T-cell (primary cell): ENCODE measurements at regions not wholly inside any gene's neighbourhood (a gene's known extent, or its start where the extent isn't known, plus 50 kb on each side); places are given as distances from the start of the nearest gene placed in this dataset.
"Not testable (repeated sequence)": the region's sequence is repeated elsewhere in the genome, so short reads cannot be mapped to it uniquely, and the experiment has no call there.

Source experiments
- ATAC-seq, 4 experiments: fragments of 200-7000 bp in 3 of 4; fragments of 150-1000 bp in 1 of 4; cut with Tn5 transposase; replicated peaks in 1 of 4; 1 replicate in 3 of 4; 2 replicates in 1 of 4; pipeline ENCODE4 v1.10.0; 2021; ENCODE audit warnings: moderate library complexity in 3 of 4, mild to moderate bottlenecking in 2 of 4, moderate number of reproducible peaks in 1 of 4
- CTCF ChIA-PET, 2 donors: fragments of 300-600 bp; sonication (Branson Sonifier 250); formaldehyde crosslinking; loops; one replicate each; lab custom pipeline; 2022; ENCODE audit warnings: antibody characterized with exemption in 2 of 2; lab: Charles Lee
- POLR2A ChIA-PET, 2 donors: fragments of 300-600 bp; sonication (Branson Sonifier 250); formaldehyde crosslinking; loops; one replicate each; lab custom pipeline; 2022; ENCODE audit warnings: antibody characterized with exemption in 2 of 2; lab: Charles Lee
- DNase-seq, 35 experiments: peaks; one replicate each; pipeline versions ENCODE4 v3.0.0 to v3.0.0-alpha.2; 2013 to 2023
- H3K27ac ChIP-seq: one replicate; pipeline ENCODE4 v1.5.1; 2013; ENCODE audit warnings: low read length
- H3K27me3 ChIP-seq, 2 experiments: replicated peaks in 1 of 2; 1 replicate in 1 of 2; 2 replicates in 1 of 2; pipeline versions ENCODE4 v1.6.1 to v1.7.0; 2013; ENCODE audit warnings: low read length in 1 of 2, mixed read lengths in 1 of 2; ENCODE audit not compliant: control insufficient read depth in 2 of 2, insufficient read depth in 2 of 2; ENCODE audit errors: extremely low read depth in 1 of 2
- H3K36me3 ChIP-seq, 2 donors: 1 replicate in 1 of 2; 2 replicates in 1 of 2; pipeline versions ENCODE4 v1.6.1 to v1.7.0; 2013; ENCODE audit warnings: low read length in 1 of 2; ENCODE audit not compliant: control insufficient read depth in 2 of 2, insufficient read depth in 1 of 2; ENCODE audit errors: extremely low read depth in 1 of 2
- H3K4me1 ChIP-seq, 2 experiments: 1 replicate in 1 of 2; 2 replicates in 1 of 2; pipeline versions ENCODE4 v1.6.1 to v1.7.0; 2013; ENCODE audit warnings: low read length in 2 of 2, mixed read lengths in 1 of 2; ENCODE audit not compliant: insufficient read depth in 2 of 2, control insufficient read depth in 1 of 2; ENCODE audit errors: extremely low read depth in 1 of 2
- H3K4me3 ChIP-seq, 2 donors: 1 replicate in 1 of 2; 2 replicates in 1 of 2; pipeline versions ENCODE4 v1.5.1 to v1.7.0; 2013; ENCODE audit warnings: mild to moderate bottlenecking in 2 of 2, low read length in 1 of 2, moderate library complexity in 1 of 2; ENCODE audit not compliant: control insufficient read depth in 1 of 2; ENCODE audit errors: extremely low read depth in 1 of 2
- H3K9me3 ChIP-seq: 2 replicates; pipeline ENCODE4 v1.7.0; 2013
- H3K27ac Mint-ChIP-seq, 2 donors: one replicate each; pipeline ENCODE4 v1.8.0; 2020 to 2021; ENCODE audit warnings: mild to moderate bottlenecking in 2 of 2, mixed read lengths in 2 of 2
- H3K27me3 Mint-ChIP-seq, 2 donors: one replicate each; pipeline ENCODE4 v1.8.0; 2021 to 2022; ENCODE audit warnings: mixed read lengths in 2 of 2
- H3K36me3 Mint-ChIP-seq: one replicate; pipeline ENCODE4 v1.8.0; 2021; ENCODE audit warnings: mixed read lengths
- H3K4me1 Mint-ChIP-seq, 3 donors: one replicate each; pipeline ENCODE4 v1.8.0; 2020 to 2022; ENCODE audit warnings: mixed read lengths in 3 of 3, mild to moderate bottlenecking in 1 of 3
- H3K4me3 Mint-ChIP-seq, 3 donors: one replicate each; pipeline ENCODE4 v1.8.0; 2020 to 2022; ENCODE audit warnings: mild to moderate bottlenecking in 3 of 3, mixed read lengths in 3 of 3, moderate library complexity in 3 of 3
- H3K9me3 Mint-ChIP-seq, 3 donors: one replicate each; pipeline ENCODE4 v1.8.0; 2020 to 2022; ENCODE audit warnings: mixed read lengths in 3 of 3
- WGBS: methylation state at CpG from one replicate; pipeline ENCODE4 v1.1.5; 2013; ENCODE audit warnings: missing lambda C conversion rate; ENCODE audit not compliant: insufficient coverage; 5-methylcytosine and 5-hydroxymethylcytosine counted together

DNA sequence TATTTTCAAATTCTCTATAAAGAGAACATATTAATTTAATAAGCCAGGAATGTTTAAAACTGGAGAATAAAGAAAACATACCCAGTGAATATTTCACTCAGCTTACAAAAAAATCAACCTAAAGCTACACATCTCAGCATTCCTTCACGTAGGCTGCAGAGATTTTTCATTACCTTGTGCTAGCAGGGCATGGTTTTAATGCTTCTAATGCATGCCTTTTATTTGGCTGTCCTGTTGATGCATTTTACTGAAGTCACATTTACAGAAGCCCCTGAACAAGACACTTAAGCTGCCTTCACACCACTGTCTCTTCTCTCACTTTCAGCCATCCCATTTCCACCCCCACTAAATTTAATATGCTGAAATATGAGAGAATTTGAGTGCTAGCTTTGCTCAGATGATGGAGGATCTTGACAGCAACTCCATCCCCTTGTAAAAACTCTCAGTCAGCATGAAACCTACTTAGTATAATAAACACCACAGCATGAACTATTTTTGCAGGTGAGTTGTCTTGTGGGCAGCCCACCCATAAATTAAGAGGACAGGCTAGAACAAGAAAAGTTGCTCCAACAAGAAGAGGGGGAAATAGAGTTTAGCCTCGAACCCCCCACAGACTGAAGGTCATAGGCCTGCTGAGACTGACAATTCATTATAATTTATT is 159.4 kb downstream of the SIM1 start:
- Histone ChIP-seq H3K9me3 (no peaks in the 10 kb centered on the region), H3K27me3 (no peaks in the 10 kb centered on the region), H3K27ac (no peak overlapping the region), H3K4me1 (no peaks in the 10 kb centered on the region), H3K4me3 (no peak overlapping the region), H3K36me3 (no peaks in the 10 kb centered on the region)
- H3K27me3 Mint-ChIP-seq, result no peaks in the 10 kb centered on the region
- DNase-seq (no peak), ATAC-seq (no peak)
- ChIA-PET CTCF (interaction anchor here in 1 of 2 donors (0.7 kb wide), 1 partner anchor 90 kb away, joined by 4 read pairs; no protein-coding TSS in a partner anchor), POLR2A (no interaction called here)
- H3K4me3 Mint-ChIP-seq, result no peak overlapping the region
- no peaks in the 10 kb centered on the region for H3K4me1 Mint-ChIP-seq
- H3K27ac Mint-ChIP-seq, result no peak overlapping the region
- H3K36me3 Mint-ChIP-seq, result no peaks in the 10 kb centered on the region
- peaks cover 0 to 3% (median 0%) of the 10 kb centered on the region in 3 donors for H3K9me3 Mint-ChIP-seq
- whole genome bisulfite sequencing, result 83% methylated on average over 1 of the region's 2 CpGs

DNA sequence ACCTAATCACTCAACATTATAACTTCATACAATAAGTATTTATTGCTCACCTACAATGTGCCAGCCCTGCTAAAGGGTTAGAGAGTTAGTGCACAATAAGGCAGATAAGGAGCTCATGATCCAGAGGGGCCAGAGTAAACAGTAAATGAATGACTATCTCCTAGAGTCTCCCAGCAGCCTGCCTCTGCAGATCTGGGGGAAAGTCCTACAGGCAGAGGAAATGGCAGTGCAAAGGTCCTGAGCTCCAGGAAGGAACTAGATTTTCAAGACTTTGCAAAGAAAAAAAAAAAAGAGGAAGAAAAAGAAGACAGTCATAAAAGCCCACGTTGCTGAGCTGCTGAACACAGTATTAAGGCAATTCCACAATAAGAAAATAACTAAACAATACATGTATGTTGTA is 160.1 kb downstream of the SIM1 start:
- no CpG with 5 or more reads among the region's 1 CpG for WGBS
- Mint-ChIP-seq H3K27me3 (no peaks in the 10 kb centered on the region), H3K4me1 (no peaks in the 10 kb centered on the region)

DNA sequence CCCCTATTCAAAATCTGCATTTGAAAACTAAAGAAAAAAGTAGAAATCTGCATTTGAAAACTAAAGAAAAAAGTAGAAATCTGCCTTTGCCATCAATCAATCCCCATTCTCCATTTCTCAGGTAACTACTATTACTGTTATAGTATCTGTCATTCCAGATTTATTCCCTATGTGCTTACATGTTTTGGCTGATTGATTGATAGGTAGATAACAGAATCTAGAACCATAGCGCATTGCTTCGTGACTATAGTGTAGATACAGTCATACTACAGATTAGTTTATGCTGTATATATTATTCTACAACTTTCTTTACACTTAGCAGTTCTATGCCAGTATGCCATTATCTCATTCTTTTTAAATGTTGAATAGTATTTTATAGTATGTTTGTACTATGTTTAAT is 163.0 kb downstream of the SIM1 start:
- H3K4me3 Mint-ChIP-seq, result no peak overlapping the region

More for the DNA sequence above, 160.1 kb downstream of the SIM1 start:
- ChIA-PET POLR2A (no interaction called here), CTCF (interaction anchor here in 1 of 2 donors (0.7 kb wide), 1 partner anchor 91 kb away, joined by 4 read pairs; no protein-coding TSS in a partner anchor)
- ATAC-seq, result no peak
- Histone ChIP-seq H3K4me3 (no peak overlapping the region), H3K9me3 (no peaks in the 10 kb centered on the region), H3K36me3 (no peaks in the 10 kb centered on the region), H3K27ac (no peak overlapping the region), H3K27me3 (no peaks in the 10 kb centered on the region), H3K4me1 (no peaks in the 10 kb centered on the region)
- peaks cover 0 to 3% (median 0%) of the 10 kb centered on the region in 3 donors for H3K9me3 Mint-ChIP-seq
- no peak overlapping the region for H3K27ac Mint-ChIP-seq
- DNase-seq, result no peak
- no peak overlapping the region for H3K4me3 Mint-ChIP-seq
- no peaks in the 10 kb centered on the region for H3K36me3 Mint-ChIP-seq

DNA sequence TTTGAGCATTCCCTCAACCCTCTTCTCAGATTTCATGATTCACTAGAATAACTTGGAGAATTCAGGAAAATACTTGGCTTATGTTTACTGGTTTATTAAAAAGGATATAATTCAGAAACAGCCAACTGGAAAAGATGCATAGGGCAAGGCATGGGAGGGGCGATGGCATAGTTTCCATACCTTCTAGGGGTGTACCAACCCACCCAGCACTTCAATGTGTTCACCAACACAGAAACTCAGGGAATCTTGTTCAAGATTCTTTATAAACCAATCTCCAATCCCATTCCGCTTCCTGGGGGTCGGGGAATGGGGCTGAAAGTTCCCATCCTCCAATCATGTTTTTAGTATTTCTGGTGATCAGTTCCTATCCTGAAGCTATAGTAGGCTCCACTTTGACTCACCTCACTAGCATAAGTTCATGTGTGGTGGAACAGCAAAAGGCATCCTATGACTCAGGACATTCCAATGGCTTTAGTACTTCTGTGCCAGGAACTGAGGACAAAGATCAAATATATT is 164.4 kb downstream of the SIM1 start:
- no peaks in the 10 kb centered on the region for H3K9me3 ChIP-seq
- DNase-seq (no peak), ATAC-seq (no peak)
- Mint-ChIP-seq H3K27ac (no peak overlapping the region), H3K36me3 (no peaks in the 10 kb centered on the region), H3K9me3 (no peaks in the 10 kb centered on the region), H3K4me1 (no peaks in the 10 kb centered on the region), H3K4me3 (no peak overlapping the region), H3K27me3 (peaks cover 0 to 1% of the 10 kb centered on the region in 2 donors)
- no CpG with 5 or more reads among the region's 3 CpGs for WGBS
- H3K36me3 ChIP-seq, result no peaks in the 10 kb centered on the region
- no peak overlapping the region for H3K27ac ChIP-seq
- CTCF ChIA-PET, result no interaction called here
- POLR2A ChIA-PET, result no interaction called here
- H3K4me1 ChIP-seq, result no peaks in the 10 kb centered on the region
- no peak overlapping the region for H3K4me3 ChIP-seq
- H3K27me3 ChIP-seq, result no peaks in the 10 kb centered on the region

More for the DNA sequence above, 163.0 kb downstream of the SIM1 start:
- ChIA-PET POLR2A (no interaction called here), CTCF (no interaction called here)
- Mint-ChIP-seq H3K4me1 (no peaks in the 10 kb centered on the region), H3K27ac (no peak overlapping the region), H3K27me3 (no peaks in the 10 kb centered on the region), H3K36me3 (no peaks in the 10 kb centered on the region), H3K9me3 (no peaks in the 10 kb centered on the region)
- Histone ChIP-seq H3K9me3 (no peaks in the 10 kb centered on the region), H3K4me1 (no peaks in the 10 kb centered on the region), H3K4me3 (no peak overlapping the region), H3K27me3 (no peaks in the 10 kb centered on the region), H3K27ac (no peak overlapping the region), H3K36me3 (no peaks in the 10 kb centered on the region)
- ATAC-seq, result no peak
- no peak for DNase-seq
- no CpG with 5 or more reads among the region's 2 CpGs for WGBS

DNA sequence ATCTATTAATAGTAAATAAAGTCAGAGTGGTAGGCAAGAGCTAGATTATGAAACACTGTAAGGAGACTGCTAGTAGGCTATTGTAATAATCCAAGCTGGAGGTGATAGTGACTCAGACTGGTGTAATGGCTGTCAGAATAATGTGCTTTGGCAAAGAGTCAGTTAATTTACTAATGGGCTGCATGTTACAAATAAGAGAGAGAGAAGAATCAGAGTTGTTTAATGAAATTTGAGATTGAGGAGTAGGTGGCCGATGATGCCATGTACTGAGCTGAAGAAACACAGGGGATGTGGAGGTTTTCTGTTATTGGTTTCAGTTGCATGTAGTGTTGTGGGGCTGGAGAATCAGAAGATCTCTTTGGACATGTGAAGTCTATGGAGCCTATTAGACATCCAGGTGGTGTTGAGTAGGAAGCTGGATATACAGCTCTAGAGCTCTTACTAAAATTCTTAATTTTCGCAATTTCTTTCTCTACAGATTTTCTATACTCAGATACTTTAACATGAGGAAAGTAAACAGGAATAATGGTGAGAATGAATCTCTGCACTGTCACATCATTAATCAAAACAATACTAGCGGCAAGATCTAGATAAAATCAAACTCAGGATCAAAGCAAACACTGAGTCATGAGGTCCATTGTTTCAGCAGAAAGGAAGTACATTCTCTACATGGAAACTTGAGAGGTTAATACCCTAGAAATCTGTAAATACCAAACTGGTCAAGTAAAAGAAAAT is 167.7 kb downstream of the SIM1 start:
- peaks cover 1 to 3% of the 10 kb centered on the region in 2 donors for H3K27me3 Mint-ChIP-seq
- ATAC-seq (no peak), DNase-seq (no peak)
- ChIA-PET POLR2A (no interaction called here), CTCF (no interaction called here)
- no peak overlapping the region for H3K4me3 Mint-ChIP-seq
- no peaks in the 10 kb centered on the region for H3K4me1 Mint-ChIP-seq
- Histone ChIP-seq H3K27ac (no peak overlapping the region), H3K27me3 (no peaks in the 10 kb centered on the region), H3K36me3 (no peaks in the 10 kb centered on the region), H3K4me1 (no peaks in the 10 kb centered on the region), H3K9me3 (no peaks in the 10 kb centered on the region), H3K4me3 (no peak overlapping the region)
- no peaks in the 10 kb centered on the region for H3K36me3 Mint-ChIP-seq
- WGBS, result no CpG with 5 or more reads among the region's 3 CpGs
- no peak overlapping the region for H3K27ac Mint-ChIP-seq
- no peaks in the 10 kb centered on the region for H3K9me3 Mint-ChIP-seq

DNA sequence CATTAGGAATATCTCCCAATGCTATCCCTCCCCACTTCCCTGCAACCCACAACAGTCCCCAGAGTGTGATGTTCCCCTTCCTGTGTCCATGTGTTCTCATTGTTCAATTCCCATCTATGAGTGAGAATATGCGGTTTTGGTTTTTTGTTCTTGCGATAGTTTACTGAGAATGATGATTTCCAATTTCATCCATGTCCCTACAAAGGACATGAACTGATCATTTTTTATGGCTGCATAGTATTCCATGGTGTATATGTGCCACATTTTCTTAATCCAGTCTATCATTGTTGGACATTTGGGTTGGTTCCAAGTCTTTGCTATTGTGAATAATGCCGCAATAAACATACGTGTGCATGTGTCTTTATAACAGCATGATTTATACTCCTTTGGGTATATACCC is 169.5 kb downstream of the SIM1 start:
- H3K4me1 Mint-ChIP-seq, POLR2A ChIA-PET, H3K4me3 Mint-ChIP-seq, H3K27me3 Mint-ChIP-seq, H3K9me3 ChIP-seq, ATAC-seq, H3K4me3 ChIP-seq, H3K9me3 Mint-ChIP-seq, H3K27me3 ChIP-seq, DNase-seq, CTCF ChIA-PET, H3K4me1 ChIP-seq, H3K27ac Mint-ChIP-seq, H3K36me3 ChIP-seq, H3K36me3 Mint-ChIP-seq, H3K27ac ChIP-seq: not testable (repeated sequence)
- no CpG with 5 or more reads among the region's 4 CpGs for WGBS
